ENCODE measurements at regions not wholly inside any gene's neighbourhood (a gene's known extent, or its start where the extent isn't known, plus 50 kb on each side); places are given as distances from the start of the nearest gene placed in this dataset.

DNA sequence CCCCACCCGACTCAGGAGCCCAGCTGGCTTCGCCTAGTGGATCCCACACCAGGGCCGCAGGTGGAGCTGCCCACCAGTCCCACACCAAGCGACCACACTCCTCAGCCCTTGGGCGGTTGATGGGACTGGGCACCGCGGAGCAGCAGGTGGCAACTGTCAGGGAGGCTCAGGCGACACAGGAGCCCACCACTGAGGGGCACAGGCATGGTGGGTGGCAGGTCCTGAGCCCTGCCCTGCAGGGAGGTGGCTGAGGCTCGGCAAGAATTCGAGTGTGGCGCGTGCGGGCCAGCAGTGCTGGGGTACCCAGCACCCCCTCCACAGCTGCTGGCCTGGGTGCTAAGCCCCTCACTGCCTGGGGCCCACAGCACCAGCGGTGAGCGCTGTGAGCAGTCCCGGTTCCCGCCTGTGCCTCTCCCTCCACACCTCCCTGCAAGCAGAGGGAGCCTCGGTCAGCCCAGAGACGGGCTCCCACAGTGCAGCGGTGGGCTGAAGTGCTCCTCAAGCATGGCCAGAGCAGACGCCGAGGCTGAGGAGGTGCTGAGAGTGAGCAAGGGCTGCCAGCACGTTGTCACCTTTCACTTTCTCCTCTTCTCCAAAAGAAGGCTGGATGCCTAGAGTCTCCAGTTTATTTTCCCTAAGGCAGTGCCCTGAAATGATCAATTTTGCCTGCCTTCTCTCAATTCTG is 1440.7 kb upstream of the ZEB2 start:
- no peak overlapping the region for H3K4me3 ChIP-seq (ENCODE audit: low read depth, low read length)
- TF ChIP-seq, protein P1, sequence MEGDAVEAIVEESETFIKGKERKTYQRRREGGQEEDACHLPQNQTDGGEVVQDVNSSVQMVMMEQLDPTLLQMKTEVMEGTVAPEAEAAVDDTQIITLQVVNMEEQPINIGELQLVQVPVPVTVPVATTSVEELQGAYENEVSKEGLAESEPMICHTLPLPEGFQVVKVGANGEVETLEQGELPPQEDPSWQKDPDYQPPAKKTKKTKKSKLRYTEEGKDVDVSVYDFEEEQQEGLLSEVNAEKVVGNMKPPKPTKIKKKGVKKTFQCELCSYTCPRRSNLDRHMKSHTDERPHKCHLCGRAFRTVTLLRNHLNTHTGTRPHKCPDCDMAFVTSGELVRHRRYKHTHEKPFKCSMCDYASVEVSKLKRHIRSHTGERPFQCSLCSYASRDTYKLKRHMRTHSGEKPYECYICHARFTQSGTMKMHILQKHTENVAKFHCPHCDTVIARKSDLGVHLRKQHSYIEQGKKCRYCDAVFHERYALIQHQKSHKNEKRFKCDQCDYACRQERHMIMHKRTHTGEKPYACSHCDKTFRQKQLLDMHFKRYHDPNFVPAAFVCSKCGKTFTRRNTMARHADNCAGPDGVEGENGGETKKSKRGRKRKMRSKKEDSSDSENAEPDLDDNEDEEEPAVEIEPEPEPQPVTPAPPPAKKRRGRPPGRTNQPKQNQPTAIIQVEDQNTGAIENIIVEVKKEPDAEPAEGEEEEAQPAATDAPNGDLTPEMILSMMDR (conservative IDR thresholded peaks at IDR 0.05; ENCODE audit: low read depth, low read length): no peak
- DNase-seq (ENCODE audit: low read depth): no peak

DNA sequence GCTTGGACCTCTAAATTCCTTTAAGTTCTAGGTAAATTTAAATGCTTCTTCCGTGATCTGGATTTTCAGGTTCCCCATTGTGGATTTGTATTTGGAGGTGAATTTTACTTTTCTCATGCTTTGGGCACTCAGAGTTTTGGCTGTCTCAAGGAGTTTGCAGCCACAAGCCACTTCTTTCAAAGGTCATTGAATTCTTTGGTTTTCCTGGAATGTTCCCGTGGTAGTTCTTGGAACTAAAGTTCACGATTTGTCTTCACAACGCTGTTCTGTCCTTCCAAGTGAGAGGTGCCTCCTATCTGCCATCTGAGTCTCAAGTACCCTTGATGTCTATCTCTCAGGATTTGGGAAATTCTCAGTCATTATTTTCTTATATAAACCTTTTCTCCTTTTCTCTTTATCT is 1438.7 kb upstream of the ZEB2 start:
- TF ChIP-seq, protein P1 (conservative IDR thresholded peaks at IDR 0.05; ENCODE audit: low read depth, low read length): no peak
- DNase-seq (ENCODE audit: low read depth): no peak
- no peak overlapping the region for H3K4me3 ChIP-seq (ENCODE audit: low read depth, low read length)

GRCh38 chr2:145957929-145958328 is 1438.0 kb upstream of the ZEB2 start:
- no peak overlapping the region for H3K4me3 ChIP-seq (ENCODE audit: low read depth, low read length)
- TF ChIP-seq, protein P1 (conservative IDR thresholded peaks at IDR 0.05; ENCODE audit: low read depth, low read length): no peak
- DNase-seq (ENCODE audit: low read depth): no peak

DNA sequence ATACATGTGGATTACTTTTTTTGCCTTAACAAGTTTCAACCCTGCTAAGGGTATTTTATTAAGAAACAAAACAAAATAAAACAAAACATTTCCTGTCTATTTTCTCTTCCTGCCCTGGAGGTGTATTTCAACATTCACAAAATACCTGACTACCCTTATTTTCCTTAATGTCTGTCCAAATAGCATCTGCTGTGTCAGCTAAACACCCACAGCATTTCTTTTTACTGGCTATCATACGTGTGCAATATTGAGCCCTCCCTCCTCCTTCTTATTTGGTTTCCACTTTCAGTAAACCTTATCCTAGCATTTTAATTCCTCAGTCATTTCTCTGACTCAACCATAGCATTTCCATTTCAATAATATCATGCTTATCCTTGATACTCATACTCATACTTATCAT is 1420.0 kb upstream of the ZEB2 start:
- H3K4me3 ChIP-seq (ENCODE audit: low read depth, low read length): no peak overlapping the region
- DNase-seq (ENCODE audit: low read depth): no peak
- TF ChIP-seq, protein P1 (conservative IDR thresholded peaks at IDR 0.05; ENCODE audit: low read depth, low read length): no peak

DNA sequence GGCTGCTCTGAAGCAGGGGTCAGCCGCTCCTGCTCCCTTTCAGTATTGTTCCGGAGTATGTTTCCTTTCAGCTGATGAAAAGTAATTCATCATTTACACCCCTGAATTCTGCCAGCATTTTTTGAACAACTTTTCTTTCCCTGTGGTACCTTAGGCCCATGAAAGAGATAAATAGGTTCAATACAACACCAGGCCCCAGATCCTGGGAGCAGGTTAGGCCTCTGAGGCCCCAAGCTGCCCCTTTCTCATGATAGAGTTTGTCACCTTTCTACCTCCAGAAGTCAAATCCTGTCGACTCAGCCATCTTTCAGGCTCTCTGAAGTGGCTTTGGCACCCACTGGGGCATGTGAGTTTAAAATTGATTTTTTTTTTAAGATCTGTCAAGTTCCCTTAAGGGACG is 1415.1 kb upstream of the ZEB2 start:
- no peak overlapping the region for H3K4me3 ChIP-seq (ENCODE audit: low read depth, low read length)
- no peak for DNase-seq (ENCODE audit: low read depth)
- TF ChIP-seq, protein P1 (conservative IDR thresholded peaks at IDR 0.05; ENCODE audit: low read depth, low read length): no peak

GRCh38 chr2:145931781-145932395 is 1412.0 kb upstream of the ZEB2 start:
- H3K4me3 ChIP-seq (ENCODE audit: low read depth, low read length): no peak overlapping the region
- TF ChIP-seq, protein P1 (conservative IDR thresholded peaks at IDR 0.05; ENCODE audit: low read depth, low read length): no peak
- peak; percentile 4 for DNase-seq (ENCODE audit: low read depth)

- TF ChIP-seq, protein P1 (conservative IDR thresholded peaks at IDR 0.05; ENCODE audit: low read depth, low read length): no peak
- no peak for DNase-seq (ENCODE audit: low read depth)
- H3K4me3 ChIP-seq (ENCODE audit: low read depth, low read length): no peak overlapping the region
Observed at GRCh38 chr2:145930318-145930717, 1410.4 kb upstream of the ZEB2 start.
